GM18502 (cell line): ENCODE measurements at regions not wholly inside any gene's neighbourhood (a gene's known extent, or its start where the extent isn't known, plus 50 kb on each side); places are given as distances from the start of the nearest gene placed in this dataset.
"Not testable (repeated sequence)": the region's sequence is repeated elsewhere in the genome, so short reads cannot be mapped to it uniquely, and the experiment has no call there.

Experiments used
- ATAC-seq: cut with Tn5 transposase; IDR thresholded peaks from one replicate; pipeline ENCODE4 v1.9.1; 2021; ENCODE audit warnings: mild to moderate bottlenecking; ENCODE audit not compliant: unreplicated experiment, poor library complexity

- ATAC-seq: no peak
Measured at GRCh38 chr17:31798205-31798724, 60.8 kb downstream of the COPRS start.

- not testable (repeated sequence) for ATAC-seq
Measured at GRCh38 chr17:31795941-31796340, 63.1 kb downstream of the COPRS start.

DNA sequence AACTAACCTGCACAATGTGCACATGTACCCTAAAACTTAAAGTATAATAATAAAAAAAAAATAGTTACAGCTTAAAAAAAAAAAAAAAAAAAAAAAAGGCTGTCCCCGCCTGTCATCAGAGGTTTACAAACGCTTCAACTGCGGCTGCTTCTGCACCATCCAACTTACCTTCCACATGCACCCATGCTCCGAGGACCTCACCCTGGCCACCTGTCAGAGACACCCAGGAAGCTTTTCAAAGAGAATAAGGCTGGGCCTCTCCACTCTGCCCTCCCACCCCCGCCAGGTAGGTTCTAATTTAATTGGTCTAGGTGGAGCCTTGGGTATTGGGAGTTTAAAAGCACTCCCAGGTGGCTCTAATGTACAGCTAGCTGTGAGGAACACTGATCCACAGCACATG, 64.9 kb downstream of the COPRS start:
- ATAC-seq: no peak

GRCh38 chr17:31793634-31794033, 65.4 kb downstream of the COPRS start:
- ATAC-seq: not testable (repeated sequence)

DNA sequence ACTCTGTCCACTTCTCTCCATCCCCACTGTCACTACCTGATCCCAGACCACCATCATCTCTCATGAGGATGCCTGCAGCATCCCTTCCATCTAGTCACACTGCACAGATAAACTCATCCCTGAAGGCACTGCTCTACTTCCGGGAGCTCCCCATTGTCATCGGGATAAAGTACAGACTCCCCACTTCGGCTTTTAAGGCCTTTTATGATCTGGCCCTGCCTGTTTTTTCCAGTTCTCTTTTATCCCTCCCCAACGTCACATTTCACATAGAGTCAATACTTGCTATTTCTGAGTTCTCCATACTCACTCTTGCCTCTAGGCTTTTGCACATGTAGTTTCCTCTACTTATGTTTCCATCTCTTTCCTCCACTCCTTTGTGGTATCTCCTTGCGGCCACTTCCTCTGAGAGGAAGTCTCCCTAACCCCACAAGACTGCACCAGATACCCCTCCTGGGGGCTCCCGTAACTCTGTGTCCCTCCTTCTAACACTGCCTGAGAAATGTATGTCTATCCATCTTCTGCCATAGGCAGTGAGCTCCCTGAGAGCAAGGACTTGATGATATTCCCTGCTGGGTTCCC, 66.9 kb downstream of the COPRS start:
- no peak for ATAC-seq

DNA sequence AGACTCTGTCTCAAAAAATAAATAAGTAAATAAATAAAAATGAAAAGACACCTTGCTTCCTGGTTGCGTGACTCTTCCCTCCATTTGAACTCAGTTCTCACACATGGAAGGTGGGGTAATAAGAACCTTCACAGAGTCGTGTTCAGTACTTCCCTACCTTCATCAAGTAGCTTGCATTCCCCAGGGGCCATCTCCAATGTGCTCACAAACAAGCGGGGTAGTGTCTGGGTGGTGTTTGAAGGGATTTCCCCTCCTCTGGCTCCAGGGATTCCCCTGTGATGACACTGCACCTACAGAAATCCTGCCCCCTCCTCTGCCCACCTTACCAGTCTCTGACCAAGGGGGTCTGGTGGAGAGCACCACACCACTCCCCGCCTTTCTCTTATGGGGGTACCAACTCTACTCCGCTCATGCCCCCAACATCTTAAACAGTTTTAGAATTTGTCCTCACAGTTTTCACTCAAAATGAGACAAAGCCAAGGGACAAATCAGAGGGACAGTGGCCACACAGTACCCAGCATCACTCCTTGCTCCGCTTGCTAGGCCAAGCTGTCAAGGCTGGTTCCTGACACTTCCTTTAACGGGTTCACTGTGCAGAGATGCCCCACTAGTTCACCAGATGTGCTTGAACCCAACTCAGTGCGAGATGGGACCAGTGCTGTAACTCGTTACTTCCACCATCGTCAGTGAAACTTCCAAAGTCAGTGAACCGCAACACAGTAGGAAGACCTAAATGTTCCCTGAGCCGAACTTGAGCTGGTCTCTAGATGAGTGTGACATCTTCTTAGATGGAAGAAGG, 69.1 kb downstream of the COPRS start:
- no peak for ATAC-seq

DNA sequence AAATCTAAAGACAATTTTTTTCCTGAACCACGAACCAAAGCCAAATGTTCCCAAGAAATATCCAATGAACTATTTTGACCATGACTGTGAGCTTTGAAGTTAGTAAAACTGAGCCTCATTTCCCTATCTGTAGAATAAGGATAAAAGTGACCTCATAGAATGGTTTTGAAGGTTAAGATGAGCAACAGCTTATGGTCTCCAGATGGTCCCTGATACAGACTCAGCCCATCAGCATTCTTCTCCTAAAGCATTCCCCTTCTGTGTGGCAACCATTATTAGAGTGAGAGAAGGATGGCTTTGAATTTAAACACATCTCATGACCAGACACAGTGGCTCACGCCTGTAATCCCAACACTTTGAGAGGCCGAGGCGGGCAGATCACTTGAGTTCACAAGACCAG, 70.1 kb downstream of the COPRS start:
- no peak for ATAC-seq

- no peak for ATAC-seq
Measured at GRCh38 chr17:31788571-31788946, 70.5 kb downstream of the COPRS start.

GRCh38 chr17:31787857-31788570, 71.0 kb downstream of the COPRS start:
- ATAC-seq: no peak

DNA sequence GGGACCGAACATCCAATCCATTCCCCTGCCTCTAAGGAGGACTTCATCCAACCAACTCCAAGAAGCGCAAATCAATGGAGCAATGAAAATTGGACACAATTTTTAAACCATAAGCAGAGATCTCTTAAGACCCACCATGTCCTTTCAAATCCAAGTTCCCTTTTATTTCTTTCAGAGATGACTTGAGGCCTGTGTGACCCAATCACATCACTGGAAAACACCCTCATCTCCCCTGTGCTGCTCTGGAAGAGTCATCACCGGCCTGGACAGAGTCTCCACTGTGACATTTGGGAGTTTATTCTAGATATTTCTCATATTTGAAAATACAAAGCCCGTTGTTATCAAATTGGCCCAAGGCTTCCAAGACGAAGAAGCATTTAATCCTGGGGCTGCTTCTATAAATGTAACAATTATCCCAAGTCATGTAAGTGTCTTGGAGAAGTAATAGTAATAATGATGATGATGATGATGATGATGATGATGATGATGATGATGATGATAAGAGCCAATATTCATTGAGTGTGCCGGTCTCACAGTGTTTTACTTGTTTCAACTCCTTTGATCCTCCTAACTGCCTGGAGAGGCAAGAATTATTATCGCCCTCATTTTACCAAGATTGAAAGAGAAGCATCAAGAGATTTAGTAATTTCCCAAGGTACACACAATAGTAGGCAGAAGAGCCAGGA, 72.1 kb downstream of the COPRS start:
- ATAC-seq: no peak

DNA sequence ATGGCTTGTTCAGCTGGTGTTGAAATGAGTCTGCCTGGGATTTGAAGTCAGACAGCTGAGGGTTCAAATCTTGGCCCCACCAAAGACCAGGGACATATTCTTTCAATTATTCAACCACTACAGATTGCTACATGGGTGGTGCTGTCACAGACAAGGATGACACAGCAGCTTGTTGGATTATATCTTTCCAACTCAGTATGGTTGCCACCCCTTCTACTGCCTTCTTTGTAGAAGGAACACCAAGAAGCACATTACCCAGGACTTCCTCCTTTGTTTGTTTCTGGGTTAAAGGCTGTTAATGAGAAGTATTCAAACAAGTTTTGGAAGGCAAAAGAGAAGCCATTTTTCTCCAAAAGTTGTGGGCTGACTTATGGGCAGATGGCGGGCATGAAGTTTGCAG, 78.6 kb downstream of the COPRS start:
- no peak for ATAC-seq

DNA sequence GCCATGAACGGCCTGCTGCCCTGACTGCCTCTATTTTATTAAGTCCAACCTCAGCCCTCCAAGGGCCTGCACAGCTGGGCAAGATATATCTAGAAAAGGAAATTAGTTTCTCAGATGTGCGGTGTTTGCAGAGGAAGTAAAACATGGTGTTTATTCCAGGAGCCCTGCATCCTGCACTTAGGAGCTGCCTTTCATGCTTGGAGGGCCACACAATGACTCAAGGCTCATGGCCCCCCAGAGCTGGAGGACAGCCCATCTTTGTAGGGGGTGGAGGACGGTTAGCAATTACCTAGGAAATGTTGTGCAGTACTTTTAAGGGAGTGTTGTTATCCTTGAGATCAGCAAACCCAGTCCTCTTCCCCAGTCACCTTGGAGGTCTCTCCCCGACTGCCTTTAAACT, 80.5 kb downstream of the COPRS start:
- no peak for ATAC-seq

DNA sequence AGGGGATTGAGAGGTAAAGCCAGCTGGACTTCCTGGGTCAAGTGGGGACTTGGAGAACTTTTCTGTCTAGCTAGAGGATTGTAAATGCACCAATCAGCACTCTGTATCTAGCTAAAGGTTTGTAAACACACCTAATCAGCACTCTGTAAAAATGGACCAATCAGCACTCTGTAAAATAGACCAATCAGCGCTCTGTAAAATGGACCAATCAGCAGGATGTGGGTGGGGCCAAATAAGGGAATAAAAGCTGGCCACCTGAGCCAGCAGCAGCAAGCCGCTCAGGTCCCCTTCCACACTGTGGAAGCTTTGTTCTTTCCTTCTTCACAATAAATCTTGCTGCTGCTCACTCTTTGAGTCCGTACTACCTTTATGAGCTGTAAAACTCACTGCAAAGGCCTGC, 87.7 kb downstream of the COPRS start:
- not testable (repeated sequence) for ATAC-seq

DNA sequence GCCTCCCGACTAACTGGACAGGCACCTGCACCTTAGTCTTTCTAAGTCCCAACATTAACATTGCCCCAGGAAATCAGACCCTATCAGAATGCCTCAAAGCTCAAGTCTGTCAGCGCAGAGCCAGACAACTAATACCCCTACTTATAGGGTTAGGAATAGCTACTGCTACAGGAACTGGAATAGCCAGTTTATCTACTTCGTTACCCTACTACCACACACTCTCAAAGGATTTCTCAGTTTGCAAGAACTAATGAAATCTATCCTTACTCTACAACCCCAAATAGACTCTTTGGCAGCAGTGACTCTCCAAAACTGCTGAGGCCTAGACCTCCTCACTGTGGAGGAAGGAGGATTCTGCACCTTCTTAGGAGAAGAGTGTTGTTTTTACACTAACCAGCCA, 88.5 kb downstream of the COPRS start:
- not testable (repeated sequence) for ATAC-seq

- ATAC-seq: not testable (repeated sequence)
Measured at GRCh38 chr17:31761836-31762510, 97.1 kb downstream of the COPRS start.

GRCh38 chr17:31758646-31759045, 100.4 kb downstream of the COPRS start:
- no peak for ATAC-seq

DNA sequence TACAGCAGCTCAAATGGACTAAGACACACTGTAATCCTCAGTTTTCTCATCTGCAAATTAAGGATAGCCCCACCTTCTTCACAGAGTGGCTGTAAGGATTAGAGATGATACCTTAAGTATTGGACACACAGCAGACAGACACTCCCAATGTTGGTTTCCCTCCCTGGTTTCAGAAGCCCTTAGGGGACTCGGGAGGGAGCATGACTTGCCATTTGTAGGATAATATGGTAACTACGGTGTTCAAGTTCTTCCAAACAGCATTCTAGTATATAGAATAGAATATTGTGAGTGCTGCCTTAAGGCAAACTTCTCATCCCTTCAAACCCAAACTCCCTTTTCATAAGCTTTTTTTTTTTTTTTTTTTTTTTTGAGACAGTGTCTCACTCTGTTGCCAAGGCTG, 101.9 kb downstream of the COPRS start:
- ATAC-seq: no peak

GRCh38 chr17:31754239-31754945, 104.7 kb downstream of the COPRS start:
- no peak for ATAC-seq

DNA sequence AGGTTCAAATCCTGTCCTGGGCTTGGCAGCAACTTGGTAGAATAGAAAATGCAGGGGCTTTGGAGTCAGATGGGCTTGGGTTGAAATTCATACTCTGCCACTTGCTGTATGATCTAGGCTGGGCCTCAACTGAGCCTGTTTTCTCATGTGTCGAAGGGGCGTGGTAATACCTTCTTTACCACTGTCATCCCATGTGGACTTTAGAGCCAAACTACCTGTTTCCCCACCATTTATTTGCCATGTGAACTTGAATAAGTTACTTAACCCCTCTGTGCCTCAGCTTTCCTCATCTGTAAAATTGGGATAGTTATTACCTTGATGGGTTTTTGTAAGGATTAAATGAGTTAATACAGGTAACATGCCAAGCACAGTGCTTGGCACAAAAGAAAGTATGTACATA, 106.0 kb downstream of the COPRS start:
- no peak for ATAC-seq

- ATAC-seq: no peak
Measured at GRCh38 chr17:31752584-31752983, 106.5 kb downstream of the COPRS start.
